Nephron (organoid): ENCODE measurements at regions not wholly inside any gene's neighbourhood (a gene's known extent, or its start where the extent isn't known, plus 50 kb on each side); places are given as distances from the start of the nearest gene placed in this dataset.
"Not testable (repeated sequence)": the region's sequence is repeated elsewhere in the genome, so short reads cannot be mapped to it uniquely, and the experiment has no call there.

Experiments
- H3K27ac Mint-ChIP-seq, 3 experiments: 2 replicates each; pipeline ENCODE4 v1.8.0; 2020; ENCODE audit warnings: mixed read lengths in 3 of 3, mild to moderate bottlenecking in 2 of 3, moderate library complexity in 1 of 3
- H3K27me3 Mint-ChIP-seq: 2 replicates; pipeline ENCODE4 v1.8.0; 2021; ENCODE audit warnings: low read depth, mild to moderate bottlenecking, moderate library complexity, mixed read lengths
- H3K36me3 Mint-ChIP-seq: 2 replicates; pipeline ENCODE4 v1.8.0; 2020; ENCODE audit warnings: low read depth, mixed read lengths
- H3K4me1 Mint-ChIP-seq: 2 replicates; pipeline ENCODE4 v1.8.0; 2020; ENCODE audit warnings: mixed read lengths
- H3K4me3 Mint-ChIP-seq, 3 experiments: 2 replicates each; pipeline ENCODE4 v1.8.0; 2020; ENCODE audit warnings: mild to moderate bottlenecking in 3 of 3, mixed read lengths in 3 of 3, moderate library complexity in 2 of 3
- H3K9me3 Mint-ChIP-seq: 2 replicates; pipeline ENCODE4 v1.8.0; 2020; ENCODE audit warnings: mixed read lengths
- TF ChIP-seq, protein P1 (sequence below), 3 experiments: fragments of 200-600 bp; sonication (generic); IDR thresholded peaks; one replicate each; pipeline ENCODE4 v1.5.0; 2021; ENCODE audit warnings: antibody characterized with exemption in 3 of 3; ENCODE audit not compliant: unreplicated experiment in 3 of 3

DNA sequence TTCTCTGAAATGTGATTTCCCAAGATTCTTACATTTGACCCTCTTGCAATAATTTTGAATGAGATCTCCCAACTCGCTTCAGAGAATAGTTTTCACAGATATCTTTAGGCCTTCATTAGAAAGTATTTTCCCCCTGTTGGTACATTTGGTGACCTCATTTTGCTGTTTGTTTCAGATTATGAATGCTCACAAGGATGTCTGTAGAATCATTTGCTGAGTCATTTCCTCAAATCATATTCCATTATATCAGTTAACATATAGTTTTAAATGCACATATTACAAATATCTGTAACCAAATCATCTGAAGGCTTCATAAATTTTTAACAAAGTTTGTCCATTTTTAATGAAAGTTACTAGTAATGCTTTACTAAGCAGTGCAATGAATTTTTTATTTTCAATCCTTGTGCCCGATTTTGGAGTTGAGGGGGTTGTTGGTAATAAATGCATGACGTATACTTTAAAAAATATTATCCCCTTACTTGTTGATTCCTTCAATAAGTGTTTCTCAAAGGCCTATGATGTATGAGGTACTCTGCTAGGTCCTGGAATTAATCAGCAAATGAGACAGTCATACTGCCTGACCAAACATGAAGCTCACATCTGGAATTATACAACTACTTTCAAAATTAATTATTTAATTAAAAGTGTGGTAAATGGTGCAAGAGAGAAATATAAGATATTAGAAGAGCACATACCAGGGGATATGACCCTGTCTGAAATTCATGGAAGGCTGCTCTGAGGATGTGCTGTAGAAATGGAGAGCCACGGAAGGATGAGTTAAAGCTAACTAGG, 126.9 kb upstream of the RAP1B start:
- Mint-ChIP-seq H3K9me3 (peaks cover 2% of the 10 kb centered on the region), H3K36me3 (no peaks in the 10 kb centered on the region), H3K4me1 (peaks cover 5% of the 10 kb centered on the region), H3K27me3 (peaks cover 4% of the 10 kb centered on the region), H3K4me3 (no peak overlapping the region), H3K27ac (no peak overlapping the region)
- TF ChIP-seq, protein P1, sequence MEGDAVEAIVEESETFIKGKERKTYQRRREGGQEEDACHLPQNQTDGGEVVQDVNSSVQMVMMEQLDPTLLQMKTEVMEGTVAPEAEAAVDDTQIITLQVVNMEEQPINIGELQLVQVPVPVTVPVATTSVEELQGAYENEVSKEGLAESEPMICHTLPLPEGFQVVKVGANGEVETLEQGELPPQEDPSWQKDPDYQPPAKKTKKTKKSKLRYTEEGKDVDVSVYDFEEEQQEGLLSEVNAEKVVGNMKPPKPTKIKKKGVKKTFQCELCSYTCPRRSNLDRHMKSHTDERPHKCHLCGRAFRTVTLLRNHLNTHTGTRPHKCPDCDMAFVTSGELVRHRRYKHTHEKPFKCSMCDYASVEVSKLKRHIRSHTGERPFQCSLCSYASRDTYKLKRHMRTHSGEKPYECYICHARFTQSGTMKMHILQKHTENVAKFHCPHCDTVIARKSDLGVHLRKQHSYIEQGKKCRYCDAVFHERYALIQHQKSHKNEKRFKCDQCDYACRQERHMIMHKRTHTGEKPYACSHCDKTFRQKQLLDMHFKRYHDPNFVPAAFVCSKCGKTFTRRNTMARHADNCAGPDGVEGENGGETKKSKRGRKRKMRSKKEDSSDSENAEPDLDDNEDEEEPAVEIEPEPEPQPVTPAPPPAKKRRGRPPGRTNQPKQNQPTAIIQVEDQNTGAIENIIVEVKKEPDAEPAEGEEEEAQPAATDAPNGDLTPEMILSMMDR (IDR thresholded peaks at IDR 0.05; ENCODE audit: unreplicated experiment in 3 of 3): no peak

GRCh38 chr12:68484578-68484977, 126.1 kb upstream of the RAP1B start:
- not testable (repeated sequence) for H3K27me3 Mint-ChIP-seq, H3K36me3 Mint-ChIP-seq, H3K9me3 Mint-ChIP-seq, H3K4me3 Mint-ChIP-seq, H3K27ac Mint-ChIP-seq, H3K4me1 Mint-ChIP-seq

DNA sequence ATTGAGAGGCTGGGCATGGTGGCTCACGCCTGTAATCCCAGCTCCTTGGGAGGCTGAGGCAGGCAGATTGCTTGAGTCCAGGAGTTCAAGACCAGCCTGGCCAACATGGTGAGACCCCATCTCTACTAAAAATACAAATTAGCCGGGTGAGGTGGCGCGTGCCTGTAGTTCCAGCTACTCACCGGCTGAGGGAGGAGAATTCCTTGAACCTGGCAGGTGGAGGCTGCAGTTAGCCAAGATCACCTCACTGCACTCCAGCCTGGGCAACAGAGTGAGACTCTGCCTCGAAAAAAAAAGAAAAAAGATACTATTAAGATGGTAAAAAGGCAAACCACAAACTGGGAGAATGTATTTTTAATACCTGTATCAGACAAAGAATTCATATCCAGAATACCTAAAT, 124.2 kb upstream of the RAP1B start:
- H3K4me3 Mint-ChIP-seq, H3K9me3 Mint-ChIP-seq, H3K4me1 Mint-ChIP-seq, H3K27me3 Mint-ChIP-seq, H3K36me3 Mint-ChIP-seq, H3K27ac Mint-ChIP-seq: not testable (repeated sequence)

DNA sequence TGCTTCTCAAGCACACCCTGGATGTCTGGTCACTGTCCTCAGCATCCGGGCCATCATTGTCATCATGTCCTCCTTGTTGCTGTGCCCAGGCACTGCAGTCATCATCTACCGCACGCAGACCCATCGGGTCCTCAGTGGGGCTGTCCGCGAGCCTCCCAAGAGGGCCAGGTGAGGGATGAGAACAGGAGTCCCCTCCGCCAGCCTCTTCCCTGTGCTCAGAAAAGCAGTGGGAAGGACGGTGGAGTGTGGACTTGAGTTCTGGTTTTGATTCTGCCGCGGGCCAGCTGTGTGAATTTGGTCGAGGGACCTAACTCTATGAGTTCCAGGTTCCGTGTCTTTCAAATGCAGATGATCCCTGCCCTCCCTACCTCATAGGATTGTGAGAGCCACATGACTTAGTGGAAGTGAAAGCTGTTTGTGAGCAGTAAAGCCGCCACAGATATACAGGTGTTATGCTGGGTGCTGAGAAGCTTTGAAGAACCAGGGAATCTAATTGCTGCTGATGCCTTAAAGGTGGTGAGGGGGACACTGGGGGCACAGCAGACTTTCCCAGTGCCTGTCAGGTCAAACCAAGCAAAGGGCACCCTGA, 122.9 kb upstream of the RAP1B start:
- H3K27ac Mint-ChIP-seq: no peak overlapping the region
- TF ChIP-seq, protein P1 (IDR thresholded peaks at IDR 0.05; ENCODE audit: unreplicated experiment in 3 of 3): no peak
- H3K4me3 Mint-ChIP-seq: no peak overlapping the region
- peaks cover 3% of the 10 kb centered on the region for H3K9me3 Mint-ChIP-seq
- no peaks in the 10 kb centered on the region for H3K4me1 Mint-ChIP-seq
- no peaks in the 10 kb centered on the region for H3K36me3 Mint-ChIP-seq
- no peaks in the 10 kb centered on the region for H3K27me3 Mint-ChIP-seq

- Mint-ChIP-seq H3K4me1 (peaks cover 2% of the 10 kb centered on the region), H3K4me3 (no peak overlapping the region), H3K27ac (no peak overlapping the region), H3K36me3 (no peaks in the 10 kb centered on the region), H3K27me3 (no peaks in the 10 kb centered on the region), H3K9me3 (peaks cover 3% of the 10 kb centered on the region)
- TF ChIP-seq, protein P1 (IDR thresholded peaks at IDR 0.05; ENCODE audit: unreplicated experiment in 3 of 3): no peak
Observed at GRCh38 chr12:68489273-68489672, 121.4 kb upstream of the RAP1B start.

DNA sequence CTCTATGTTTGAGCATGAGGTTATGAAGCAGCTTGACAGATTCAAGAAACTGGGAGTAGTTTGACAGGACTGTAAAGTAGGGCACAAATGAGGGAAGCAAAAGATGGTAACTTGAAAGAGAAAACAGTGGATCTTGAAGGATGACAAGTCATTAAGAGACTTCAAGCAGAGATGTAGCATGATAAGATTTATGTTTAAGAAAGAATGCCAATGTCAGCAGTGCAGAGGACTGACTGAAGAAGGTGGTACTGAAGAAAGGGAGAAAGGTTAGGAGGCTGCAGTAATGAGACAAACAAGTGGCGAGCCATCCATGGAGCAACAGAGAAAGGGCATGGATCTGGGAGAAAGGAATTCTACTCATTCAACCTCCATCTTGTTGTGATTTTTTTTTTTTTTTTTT, 120.2 kb upstream of the RAP1B start:
- Mint-ChIP-seq H3K4me1 (peaks cover 4% of the 10 kb centered on the region), H3K9me3 (peaks cover 3% of the 10 kb centered on the region), H3K36me3 (no peaks in the 10 kb centered on the region), H3K4me3 (no peak overlapping the region), H3K27ac (peak overlapping the region in 1 of 3 experiments; percentile 72), H3K27me3 (no peaks in the 10 kb centered on the region)
- TF ChIP-seq, protein P1 (IDR thresholded peaks at IDR 0.05; ENCODE audit: unreplicated experiment in 3 of 3): no peak
